SK-N-SH (cell line): ENCODE measurements at regions not wholly inside any gene's neighbourhood (a gene's known extent, or its start where the extent isn't known, plus 50 kb on each side); places are given as distances from the start of the nearest gene placed in this dataset.

Experiments
- CHD2 ChIP-seq: fragments of 150-350 bp; IDR thresholded peaks from 2 replicates; pipeline ENCODE4 v1.6.1; 2018; ENCODE audit warnings: low read length; ENCODE audit not compliant: partially characterized antibody
- EP300 ChIP-seq, 2 experiments: IDR thresholded peaks; 2 replicates each; pipeline versions ENCODE4 v1.4.0 to v1.6.1; 2012; ENCODE audit warnings: borderline replicate concordance in 1 of 2, low read depth in 1 of 2, low read length in 1 of 2
- POLR2AphosphoS5 ChIP-seq: IDR thresholded peaks from 2 replicates; pipeline ENCODE4 v1.6.1; 2012; ENCODE audit warnings: low read depth, low read length
- TCF12 ChIP-seq: IDR thresholded peaks from 2 replicates; pipeline ENCODE4 v1.4.0; 2012
- YY1 ChIP-seq: IDR thresholded peaks from 2 replicates; pipeline ENCODE4 v1.4.0; 2012; ENCODE audit warnings: low read depth, mild to moderate bottlenecking
- TF ChIP-seq, protein P1 (sequence below): fragments of 200-600 bp; sonication (generic); IDR thresholded peaks from 2 replicates; pipeline ENCODE4 v1.6.1; 2017; ENCODE audit warnings: antibody characterized with exemption, mild to moderate bottlenecking, moderate library complexity
- TF ChIP-seq, protein P2 (sequence below): fragments of 150-350 bp; IDR thresholded peaks from 2 replicates; pipeline ENCODE4 v1.6.1; 2017; ENCODE audit warnings: antibody characterized with exemption, low read length, low read depth, borderline replicate concordance

DNA sequence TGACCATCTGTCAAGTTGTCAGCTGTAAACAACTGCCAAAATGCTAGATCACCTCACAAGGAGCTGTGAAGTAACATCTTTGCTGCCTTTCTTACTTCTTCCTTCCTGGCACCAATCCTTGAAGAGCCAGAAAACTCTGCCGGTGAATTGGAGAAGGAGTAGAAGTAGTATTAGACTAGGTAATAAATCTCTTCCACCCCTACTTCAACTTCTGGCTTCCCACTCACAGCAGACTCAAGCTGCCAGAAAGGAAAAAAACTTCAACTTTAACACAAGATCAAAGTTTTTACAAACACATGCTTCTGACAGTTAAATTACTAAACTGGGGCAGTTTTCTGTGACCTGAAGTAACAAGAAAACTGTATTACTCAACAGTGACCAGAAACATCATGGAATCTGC is 164.7 kb upstream of the SLC7A11 start:
- TF ChIP-seq EP300 (IDR thresholded peaks at IDR 0.05; ENCODE audit: borderline replicate concordance in 1 of 2, low read depth in 1 of 2, low read length in 1 of 2) (no peak), CHD2 (no peak), TCF12 (no peak), POLR2AphosphoS5 (no peak), YY1 (no peak)
- TF ChIP-seq, protein P1, sequence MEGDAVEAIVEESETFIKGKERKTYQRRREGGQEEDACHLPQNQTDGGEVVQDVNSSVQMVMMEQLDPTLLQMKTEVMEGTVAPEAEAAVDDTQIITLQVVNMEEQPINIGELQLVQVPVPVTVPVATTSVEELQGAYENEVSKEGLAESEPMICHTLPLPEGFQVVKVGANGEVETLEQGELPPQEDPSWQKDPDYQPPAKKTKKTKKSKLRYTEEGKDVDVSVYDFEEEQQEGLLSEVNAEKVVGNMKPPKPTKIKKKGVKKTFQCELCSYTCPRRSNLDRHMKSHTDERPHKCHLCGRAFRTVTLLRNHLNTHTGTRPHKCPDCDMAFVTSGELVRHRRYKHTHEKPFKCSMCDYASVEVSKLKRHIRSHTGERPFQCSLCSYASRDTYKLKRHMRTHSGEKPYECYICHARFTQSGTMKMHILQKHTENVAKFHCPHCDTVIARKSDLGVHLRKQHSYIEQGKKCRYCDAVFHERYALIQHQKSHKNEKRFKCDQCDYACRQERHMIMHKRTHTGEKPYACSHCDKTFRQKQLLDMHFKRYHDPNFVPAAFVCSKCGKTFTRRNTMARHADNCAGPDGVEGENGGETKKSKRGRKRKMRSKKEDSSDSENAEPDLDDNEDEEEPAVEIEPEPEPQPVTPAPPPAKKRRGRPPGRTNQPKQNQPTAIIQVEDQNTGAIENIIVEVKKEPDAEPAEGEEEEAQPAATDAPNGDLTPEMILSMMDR, result no peak
- TF ChIP-seq, protein P2, sequence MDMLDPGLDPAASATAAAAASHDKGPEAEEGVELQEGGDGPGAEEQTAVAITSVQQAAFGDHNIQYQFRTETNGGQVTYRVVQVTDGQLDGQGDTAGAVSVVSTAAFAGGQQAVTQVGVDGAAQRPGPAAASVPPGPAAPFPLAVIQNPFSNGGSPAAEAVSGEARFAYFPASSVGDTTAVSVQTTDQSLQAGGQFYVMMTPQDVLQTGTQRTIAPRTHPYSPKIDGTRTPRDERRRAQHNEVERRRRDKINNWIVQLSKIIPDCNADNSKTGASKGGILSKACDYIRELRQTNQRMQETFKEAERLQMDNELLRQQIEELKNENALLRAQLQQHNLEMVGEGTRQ, result no peak
